IMR-90 (cell line): ENCODE measurements at regions not wholly inside any gene's neighbourhood (a gene's known extent, or its start where the extent isn't known, plus 50 kb on each side); places are given as distances from the start of the nearest gene placed in this dataset.

Experiments
- ATAC-seq: fragments of 200-7000 bp; cut with Tn5 transposase; 2 replicates; pipeline ENCODE4 v1.9.1; 2020; ENCODE audit warnings: low read depth, mild to moderate bottlenecking, moderate library complexity
- BruUV-seq: library from RNA; stranded (reverse); fragments of 400-500 nt; replicated peaks from 2 replicates; lab custom pipeline; 2021; lab: Mats Ljungman, UMichigan
- CTCF ChIA-PET: fragments of 300-600 bp; formaldehyde crosslinking; extraction: SDS; loops from one replicate; lab custom pipeline; 2021; ENCODE audit warnings: antibody characterized with exemption; lab: Yijun Ruan, JAX
- POLR2A ChIA-PET: fragments of 300-600 bp; sonication (Branson Sonifier 250); formaldehyde crosslinking; loops from one replicate; lab custom pipeline; 2022; ENCODE audit warnings: antibody characterized with exemption; ENCODE audit not compliant: unreplicated experiment; lab: Charles Lee
- DNase-seq: peaks from one replicate; pipeline ENCODE4 v3.0.0; 2013
- H2AFZ ChIP-seq: replicated peaks from 2 replicates; pipeline ENCODE3; 2013; ENCODE audit warnings: low read length, mild to moderate bottlenecking; ENCODE audit not compliant: poor library complexity
- H2AK5ac ChIP-seq: 2 replicates; pipeline ENCODE4 v1.6.1; 2013; ENCODE audit warnings: low read depth, low read length, inconsistent platforms
- H2AK9ac ChIP-seq: replicated peaks from 2 replicates; pipeline ENCODE3; 2013; ENCODE audit warnings: mild to moderate bottlenecking, low read depth, low read length, moderate library complexity; ENCODE audit not compliant: poor library complexity
- H2BK120ac ChIP-seq: 2 replicates; pipeline ENCODE4 v1.6.1; 2013; ENCODE audit warnings: low read depth, low read length, inconsistent platforms
- H2BK15ac ChIP-seq: 3 replicates; pipeline ENCODE4 v1.6.1; 2013; ENCODE audit warnings: low read depth, low read length, inconsistent platforms
- H2BK20ac ChIP-seq: 2 replicates; pipeline ENCODE4 v1.6.1; 2013; ENCODE audit warnings: low read depth, mild to moderate bottlenecking, inconsistent platforms, low read length, moderate library complexity
- H2BK5ac ChIP-seq: 2 replicates; pipeline ENCODE4 v1.6.1; 2013; ENCODE audit warnings: mild to moderate bottlenecking, low read depth, low read length, inconsistent platforms; ENCODE audit not compliant: poor library complexity, severe bottlenecking
- H3K14ac ChIP-seq: replicated peaks from 2 replicates; pipeline ENCODE4 v1.6.1; 2013; ENCODE audit warnings: low read depth, low read length, inconsistent platforms
- H3K18ac ChIP-seq: 2 replicates; pipeline ENCODE4 v1.6.1; 2013; ENCODE audit warnings: low read depth, low read length, control low read depth
- H3K23ac ChIP-seq: 2 replicates; pipeline ENCODE4 v1.6.1; 2013; ENCODE audit warnings: low read depth, low read length, inconsistent platforms
- H3K27ac ChIP-seq: 2 replicates; pipeline ENCODE4 v1.5.1; 2013; ENCODE audit warnings: mild to moderate bottlenecking, control low read depth, low read length; ENCODE audit not compliant: insufficient read depth
- H3K27me3 ChIP-seq: 2 replicates; pipeline ENCODE4 v1.6.1; 2013; ENCODE audit warnings: low read length; ENCODE audit not compliant: control insufficient read depth, insufficient read depth
- H3K36me3 ChIP-seq: 2 replicates; pipeline ENCODE4 v1.6.1; 2013; ENCODE audit warnings: low read length, mixed read lengths; ENCODE audit not compliant: control insufficient read depth, insufficient read depth
- H3K4ac ChIP-seq: 2 replicates; pipeline ENCODE4 v1.6.1; 2013; ENCODE audit warnings: low read depth, low read length, inconsistent platforms
- H3K4me1 ChIP-seq: 2 replicates; pipeline ENCODE4 v1.6.1; 2013; ENCODE audit warnings: low read length, mixed read lengths; ENCODE audit not compliant: control insufficient read depth, insufficient read depth
- H3K4me2 ChIP-seq: 2 replicates; pipeline ENCODE4 v1.6.1; 2013; ENCODE audit warnings: low read depth, mild to moderate bottlenecking, control low read depth, low read length, moderate library complexity
- H3K4me3 ChIP-seq: 2 replicates; pipeline ENCODE4 v1.5.1; 2013; ENCODE audit warnings: low read depth, mild to moderate bottlenecking, control low read depth, low read length, moderate library complexity; ENCODE audit not compliant: insufficient read depth
- H3K56ac ChIP-seq: 2 replicates; pipeline ENCODE4 v1.6.1; 2013; ENCODE audit warnings: low read length, inconsistent platforms; ENCODE audit not compliant: insufficient read depth; ENCODE audit errors: extremely low read depth
- H3K79me1 ChIP-seq, 2 experiments: 2 replicates each; pipeline ENCODE4 v1.6.1; 2013; ENCODE audit warnings: low read length in 2 of 2, inconsistent platforms in 1 of 2, low read depth in 1 of 2
- H3K9ac ChIP-seq: 2 replicates; pipeline ENCODE4 v1.6.1; 2013; ENCODE audit warnings: low read depth, low read length, control low read depth
- H3K9me1 ChIP-seq: 2 replicates; pipeline ENCODE4 v1.6.1; 2013; ENCODE audit warnings: low read length, inconsistent platforms; ENCODE audit not compliant: insufficient read depth
- H3K9me3 ChIP-seq: 2 replicates; pipeline ENCODE4 v1.6.1; 2013; ENCODE audit warnings: low read length; ENCODE audit not compliant: control insufficient read depth, insufficient read depth
- H4K20me1 ChIP-seq: 2 replicates; pipeline ENCODE4 v1.6.1; 2013; ENCODE audit warnings: low read length, inconsistent platforms; ENCODE audit not compliant: insufficient read depth
- H4K5ac ChIP-seq: 2 replicates; pipeline ENCODE4 v1.6.1; 2013; ENCODE audit warnings: mild to moderate bottlenecking, low read depth, low read length, control low read depth
- H4K8ac ChIP-seq, 2 experiments: 2 replicates each; pipeline ENCODE4 v1.6.1; 2013; ENCODE audit warnings: low read depth in 2 of 2, low read length in 2 of 2, control low read depth in 1 of 2, inconsistent platforms in 1 of 2
- H4K91ac ChIP-seq: 2 replicates; pipeline ENCODE4 v1.6.1; 2013; ENCODE audit warnings: low read depth, low read length, inconsistent platforms; ENCODE audit not compliant: insufficient read depth
- BHLHE40 ChIP-seq: fragments of 150-350 bp; IDR thresholded peaks from 2 replicates; pipeline ENCODE4 v1.6.1; 2016; ENCODE audit warnings: mild to moderate bottlenecking, low read depth, low read length
- CEBPB ChIP-seq: IDR thresholded peaks from 2 replicates; pipeline ENCODE4 v1.6.1; 2012; ENCODE audit warnings: low read depth, low read length, improper control_type of control experiment
- CHD1 ChIP-seq: IDR thresholded peaks from 2 replicates; pipeline ENCODE4 v1.6.1; 2012; ENCODE audit warnings: low read depth, low read length, improper control_type of control experiment
- MAFK ChIP-seq: IDR thresholded peaks from 2 replicates; pipeline ENCODE4 v1.6.1; 2012; ENCODE audit warnings: low read depth, low read length, improper control_type of control experiment
- MAZ ChIP-seq: IDR thresholded peaks from 2 replicates; pipeline ENCODE4 v1.6.1; 2012; ENCODE audit warnings: low read depth, mild to moderate bottlenecking, low read length, improper control_type of control experiment, moderate library complexity, borderline replicate concordance
- MXI1 ChIP-seq: IDR thresholded peaks from 2 replicates; pipeline ENCODE4 v1.6.1; 2012; ENCODE audit warnings: low read depth, mild to moderate bottlenecking, low read length, moderate library complexity, borderline replicate concordance
- POLR2A ChIP-seq: IDR thresholded peaks from 2 replicates; pipeline ENCODE4 v1.6.1; 2012; ENCODE audit warnings: mild to moderate bottlenecking, low read depth, low read length
- RCOR1 ChIP-seq: IDR thresholded peaks from 2 replicates; pipeline ENCODE4 v1.6.1; 2012; ENCODE audit warnings: mild to moderate bottlenecking, low read length, improper control_type of control experiment; ENCODE audit not compliant: insufficient replicate concordance
- SMC3 ChIP-seq: fragments of 150-350 bp; IDR thresholded peaks from 2 replicates; pipeline ENCODE4 v1.6.1; 2016; ENCODE audit warnings: low read depth, mild to moderate bottlenecking, antibody characterized with exemption, low read length, moderate library complexity
- WGBS, 2 experiments: methylation state at CpG; one replicate each; pipeline versions ENCODE4 v1.1.5 to v1.1.7; 2013; ENCODE audit warnings: missing lambda C conversion rate in 2 of 2; ENCODE audit not compliant: insufficient read length in 1 of 2; ENCODE audit errors: extremely low coverage in 2 of 2; 5-methylcytosine and 5-hydroxymethylcytosine counted together
- dilution Hi-C: fragments of 300-500 bp; cut with HindIII; formaldehyde crosslinking; loops from one replicate; pipeline ENCODE4 v1.14.3; 2018; ENCODE audit warnings: low sequenced_read_pairs; ENCODE audit not compliant: unreplicated experiment
- in situ Hi-C: fragments of 300-500 bp; cut with MboI; formaldehyde crosslinking; loops from 3 replicates; pipeline ENCODE4 v1.14.3; 2019; ENCODE audit warnings: low sequenced_read_pairs, inconsistent platforms, mixed read lengths
- intact Hi-C: fragments of 100-400 bp; cut with micrococcal nuclease; formaldehyde crosslinking; loops from 2 replicates; pipeline ENCODE4 v1.10.0; 2022
- TF ChIP-seq, protein P1 (sequence below): fragments of 150-350 bp; IDR thresholded peaks from 2 replicates; pipeline ENCODE4 v1.6.1; 2016; ENCODE audit warnings: low read depth, mild to moderate bottlenecking, low read length, moderate library complexity, borderline replicate concordance

DNA sequence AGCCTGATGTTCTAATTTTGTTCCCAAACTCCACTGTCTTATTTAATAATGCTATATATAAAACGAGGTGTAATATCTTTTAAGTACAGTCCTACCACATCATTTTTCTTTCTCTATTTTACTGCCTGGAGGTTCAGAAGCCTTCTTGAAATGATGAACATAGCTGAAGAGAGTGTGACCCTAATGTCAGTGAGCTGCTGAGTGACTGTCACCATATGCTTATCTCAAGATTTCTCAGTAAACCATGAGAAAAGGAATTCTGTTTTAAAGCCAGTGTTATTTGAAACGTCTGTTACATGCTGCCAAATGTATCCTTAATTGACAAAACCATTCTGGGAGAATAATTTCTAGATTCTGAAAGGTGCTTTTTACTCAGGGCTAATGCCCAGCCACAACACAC, 503.5 kb upstream of the TMPRSS15 start:
- intact Hi-C loops: no loop called here
- Histone ChIP-seq H4K20me1 (no peaks in the 10 kb centered on the region), H4K91ac (no peak overlapping the region), H3K4ac (no peak overlapping the region), H2AK9ac (no peak overlapping the region), H3K4me2 (no peak overlapping the region), H3K4me1 (no peaks in the 10 kb centered on the region), H4K5ac (no peak overlapping the region), H2BK15ac (no peak overlapping the region), H3K56ac (no peak overlapping the region), H2BK20ac (no peak overlapping the region), H3K36me3 (no peaks in the 10 kb centered on the region), H3K27ac (no peak overlapping the region), H3K4me3 (no peak overlapping the region), H4K8ac (no peak overlapping the region), H3K14ac (no peak overlapping the region), H3K79me1 (no peaks in the 10 kb centered on the region), H2AFZ (no peak overlapping the region), H3K18ac (no peak overlapping the region), H3K9me1 (no peaks in the 10 kb centered on the region), H3K23ac (no peak overlapping the region), H2BK5ac (no peak overlapping the region), H3K27me3 (no peaks in the 10 kb centered on the region), H3K9ac (no peak overlapping the region), H2AK5ac (no peak overlapping the region), H3K9me3 (no peaks in the 10 kb centered on the region; the same call in 1 of the 2 replicates), H2BK120ac (no peak overlapping the region)
- CTCF ChIA-PET: no interaction called here
- POLR2A ChIA-PET: no interaction called here
- in situ Hi-C loops: no loop called here
- no peak for TF ChIP-seq SMC3
- no peak for TF ChIP-seq MAZ
- no peak for TF ChIP-seq MXI1
- TF ChIP-seq BHLHE40: no peak
- TF ChIP-seq, protein P1, sequence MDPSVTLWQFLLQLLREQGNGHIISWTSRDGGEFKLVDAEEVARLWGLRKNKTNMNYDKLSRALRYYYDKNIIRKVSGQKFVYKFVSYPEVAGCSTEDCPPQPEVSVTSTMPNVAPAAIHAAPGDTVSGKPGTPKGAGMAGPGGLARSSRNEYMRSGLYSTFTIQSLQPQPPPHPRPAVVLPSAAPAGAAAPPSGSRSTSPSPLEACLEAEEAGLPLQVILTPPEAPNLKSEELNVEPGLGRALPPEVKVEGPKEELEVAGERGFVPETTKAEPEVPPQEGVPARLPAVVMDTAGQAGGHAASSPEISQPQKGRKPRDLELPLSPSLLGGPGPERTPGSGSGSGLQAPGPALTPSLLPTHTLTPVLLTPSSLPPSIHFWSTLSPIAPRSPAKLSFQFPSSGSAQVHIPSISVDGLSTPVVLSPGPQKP: no peak
- no peak for TF ChIP-seq RCOR1
- TF ChIP-seq CEBPB: no peak
- TF ChIP-seq MAFK: no peak
- TF ChIP-seq POLR2A: no peak
- TF ChIP-seq CHD1: no peak
- ATAC-seq (no peak), DNase-seq (no peak)
- dilution Hi-C loops: no loop called here
- no CpG with 5 or more reads among the region's 2 CpGs for WGBS, 2 experiments
- BruUV-seq: no TSS peak
